K562 (cell line): ENCODE measurements at regions not wholly inside any gene's neighbourhood (a gene's known extent, or its start where the extent isn't known, plus 50 kb on each side); places are given as distances from the start of the nearest gene placed in this dataset.

ENCODE experiments used
- ATAC-seq: fragments of 200-7000 bp; cut with Tn5 transposase; 3 replicates; pipeline ENCODE4 v1.9.1; 2020; ENCODE audit warnings: moderate library complexity
- BruUV-seq: library from RNA; stranded (reverse); fragments of 400-500 nt; replicated peaks from 2 replicates; lab custom pipeline; 2021; lab: Mats Ljungman, UMichigan
- CTCF ChIA-PET: fragments of 300-600 bp; formaldehyde crosslinking; extraction: SDS; loops from one replicate; lab custom pipeline; 2021; ENCODE audit warnings: low intra/inter-chr PET ratio; lab: Yijun Ruan, JAX
- POLR2A ChIA-PET: fragments of 300-600, 350-650 bp; sonication (Branson Sonifier 250); formaldehyde crosslinking; extraction: SDS; loops from one replicate; lab custom pipeline; 2021; ENCODE audit warnings: antibody characterized with exemption, inconsistent platforms; lab: Yijun Ruan, JAX
- DNase-seq, 4 experiments: peaks; one replicate each; pipeline versions ENCODE4 v3.0.0 to v3.0.0-alpha.2; 2011 to 2018; ENCODE audit warnings: low spot score in 3 of 4, mixed read lengths in 3 of 4; ENCODE audit errors: extremely low read depth in 1 of 4
- FAIRE-seq: peaks from 2 replicates; lab custom pipeline; 2011; peaks lifted over from hg19 to GRCh38; lab: Jason Lieb, UNC
- H2AFZ ChIP-seq: 2 replicates; pipeline ENCODE4 v1.6.0; 2011; ENCODE audit warnings: low read depth, low read length, control low read depth, inconsistent platforms
- H3K27ac ChIP-seq: fragments of 200-600 bp; 3 replicates; pipeline ENCODE4 v1.8.0; 2011; ENCODE audit warnings: low read depth, mild to moderate bottlenecking, control low read depth, inconsistent platforms, low read length, moderate library complexity, mixed read lengths; ENCODE audit errors: extremely low read depth
- H3K27me3 ChIP-seq, 2 experiments: fragments of 300-600 bp in 1 of 2; 2 replicates in 1 of 2; 3 replicates in 1 of 2; pipeline versions ENCODE4 v1.6.0 to v1.8.0; 2011; ENCODE audit warnings: inconsistent platforms in 2 of 2, low read length in 2 of 2, mild to moderate bottlenecking in 1 of 2, mixed read lengths in 1 of 2, moderate library complexity in 1 of 2; ENCODE audit not compliant: control insufficient read depth in 2 of 2, insufficient read depth in 2 of 2
- H3K36me3 ChIP-seq: fragments of 300-600 bp; 3 replicates; pipeline ENCODE4 v1.8.0; 2011; ENCODE audit warnings: mild to moderate bottlenecking, low read length, inconsistent platforms; ENCODE audit not compliant: control insufficient read depth, insufficient read depth
- H3K4me1 ChIP-seq, 2 experiments: fragments of 200-600 bp in 1 of 2; replicated peaks in 1 of 2; 2 replicates in 1 of 2; 3 replicates in 1 of 2; pipeline versions ENCODE4 v1.5.1 to v1.8.0; 2011; ENCODE audit warnings: inconsistent platforms in 2 of 2, low read length in 2 of 2, mild to moderate bottlenecking in 1 of 2, mixed read lengths in 1 of 2, moderate library complexity in 1 of 2; ENCODE audit not compliant: control insufficient read depth in 2 of 2, insufficient read depth in 2 of 2
- H3K4me2 ChIP-seq: 2 replicates; pipeline ENCODE4 v1.6.1; 2011; ENCODE audit warnings: low read length, control low read depth, inconsistent platforms, mixed read lengths; ENCODE audit not compliant: insufficient read depth
- H3K4me3 ChIP-seq: fragments of 200-600 bp; sonication (generic), shearing (Covaris generic); 2 replicates; pipeline ENCODE4 v1.5.1; 2016; ENCODE audit warnings: control low read depth, inconsistent platforms
- H3K79me2 ChIP-seq: fragments of 200-600 bp; 3 replicates; pipeline ENCODE4 v1.8.0; 2011; ENCODE audit warnings: low read length, inconsistent platforms; ENCODE audit not compliant: control insufficient read depth, insufficient read depth
- H3K9ac ChIP-seq, 2 experiments: 2 replicates each; pipeline versions ENCODE4 v1.6.0 to v1.6.1; 2011; ENCODE audit warnings: low read depth in 2 of 2, low read length in 2 of 2, control low read depth in 1 of 2, inconsistent platforms in 1 of 2, mild to moderate bottlenecking in 1 of 2, mixed read lengths in 1 of 2; ENCODE audit not compliant: insufficient read depth in 1 of 2
- H3K9me1 ChIP-seq: one replicate; pipeline ENCODE4 v1.6.0; 2011; ENCODE audit warnings: inconsistent platforms, mild to moderate bottlenecking, low read length, moderate library complexity; ENCODE audit not compliant: control insufficient read depth, insufficient read depth
- H3K9me3 ChIP-seq: replicated peaks from 2 replicates; pipeline ENCODE4 v1.5.1; 2011; ENCODE audit warnings: low read depth, low read length, inconsistent platforms; ENCODE audit not compliant: control insufficient read depth, insufficient read depth
- H4K20me1 ChIP-seq: replicated peaks from 2 replicates; pipeline ENCODE4 v1.6.1; 2011; ENCODE audit warnings: low read length, inconsistent platforms, mixed read lengths; ENCODE audit not compliant: control insufficient read depth, insufficient read depth
- RHOXF2B ChIP-seq: fragments of 250-450 bp; sonication (Bioruptor Pico); conservative IDR thresholded peaks from 2 replicates; pipeline ENCODE4 v1.5.1; 2021
- ZBTB11 ChIP-seq, 3 experiments: fragments of 200-800 bp in 1 of 3; fragments of 250-450 bp in 1 of 3; fragments of 450-650 bp in 1 of 3; sonication (Bioruptor Pico) in 1 of 3; sonication (Bioruptor generic) in 1 of 3; formaldehyde crosslinking in 1 of 3; IDR thresholded peaks; 2 replicates each; pipeline versions ENCODE4 v1.6.1 to v1.8.0; 2016 to 2022; ENCODE audit warnings: mild to moderate bottlenecking in 2 of 3, missing genetic modification characterization in 2 of 3, missing compliant biosample characterization in 1 of 3, moderate library complexity in 1 of 3
- WGBS: fragments of 100-300 bp; shearing (Covaris generic); methylation state at CpG from one replicate; pipeline ENCODE4 v1.1.6; 2016; ENCODE audit warnings: low coverage, mixed read lengths; ENCODE audit not compliant: insufficient coverage; ENCODE audit errors: missing lambda C conversion rate; 5-methylcytosine and 5-hydroxymethylcytosine counted together
- in situ Hi-C: fragments of 300-500 bp; cut with MboI; formaldehyde crosslinking; loops from 4 replicates; pipeline ENCODE4 v1.15.0; 2018; ENCODE audit warnings: inconsistent platforms, mixed read lengths
- intact Hi-C: fragments of 100-400 bp; cut with micrococcal nuclease; formaldehyde crosslinking; loops from 2 replicates; pipeline ENCODE4 v1.14.2; 2022

DNA sequence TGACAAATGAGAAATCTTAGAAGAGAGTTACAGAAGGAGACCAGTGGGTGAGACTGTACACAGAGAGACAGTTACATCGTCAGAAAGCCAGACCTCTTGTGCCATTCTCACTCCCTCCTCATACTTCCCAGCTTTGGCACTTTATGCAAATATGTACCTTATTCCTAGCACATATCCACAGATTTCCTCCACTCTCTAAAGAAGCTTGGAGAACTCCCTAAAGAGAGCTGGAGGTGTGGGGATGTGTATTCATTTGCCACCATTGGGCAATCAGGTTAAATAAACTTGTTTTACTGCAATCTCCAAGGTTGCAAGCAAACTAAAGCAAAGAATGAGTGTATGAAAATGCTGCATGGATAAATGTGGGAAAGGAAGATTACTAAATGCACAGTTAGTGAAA lies 380.9 kb upstream of the PRMT6 start:
- Histone ChIP-seq H3K27me3 (no peaks in the 10 kb centered on the region), H3K4me2 (no peak overlapping the region), H3K79me2 (no peaks in the 10 kb centered on the region), H4K20me1 (no peaks in the 10 kb centered on the region), H3K27ac (no peak overlapping the region), H3K36me3 (no peaks in the 10 kb centered on the region), H3K9ac (no peak overlapping the region), H3K4me1 (no peaks in the 10 kb centered on the region), H2AFZ (no peak overlapping the region), H3K9me1 (no peaks in the 10 kb centered on the region), H3K4me3 (no peak overlapping the region), H3K9me3 (no peaks in the 10 kb centered on the region; the same call in 1 of the 2 replicates)
- intact Hi-C loops (no loop called here), in situ Hi-C loops (no loop called here)
- FAIRE-seq (no peak), DNase-seq (no peak), ATAC-seq (no peak)
- WGBS = 0% methylated on average over 1 of the region's 1 CpG
- no TSS peak for BruUV-seq
- ChIA-PET POLR2A (no interaction called here), CTCF (no interaction called here)
- TF ChIP-seq ZBTB11 (CRISPR knock-in tag; IDR thresholded peaks at IDR 0.05) = peak in 1 of 3 experiments; percentile 57; a peak in 2 of 6 replicates
- TF ChIP-seq RHOXF2B (CRISPR knock-in tag) = no peak
